ENCODE measurements at regions not wholly inside any gene's neighbourhood (a gene's known extent, or its start where the extent isn't known, plus 50 kb on each side); places are given as distances from the start of the nearest gene placed in this dataset.

- TF ChIP-seq POLR2A (IDR thresholded peaks at IDR 0.05) (no peak), CTCF (IDR thresholded peaks at IDR 0.05) (no peak)
Observed at GRCh38 chr2:187102381-187102780, 253.4 kb upstream of the ZSWIM2 start.
